A673 (cell line): ENCODE measurements at regions not wholly inside any gene's neighbourhood (a gene's known extent, or its start where the extent isn't known, plus 50 kb on each side); places are given as distances from the start of the nearest gene placed in this dataset.

Source experiments
- BruUV-seq: library from RNA; stranded (reverse); fragments of 400-500 nt; replicated peaks from 2 replicates; lab custom pipeline; 2021; lab: Mats Ljungman, UMichigan
- CTCF ChIA-PET: fragments of 300-600 bp; sonication (Branson Sonifier 250); formaldehyde crosslinking; loops from one replicate; lab custom pipeline; 2022; ENCODE audit warnings: antibody characterized with exemption; lab: Charles Lee
- POLR2A ChIA-PET: fragments of 300-600 bp; sonication (Branson Sonifier 250); formaldehyde crosslinking; loops from one replicate; lab custom pipeline; 2022; ENCODE audit warnings: antibody characterized with exemption; ENCODE audit not compliant: low non-redundant PET; lab: Charles Lee
- DNase-seq: peaks from one replicate; pipeline ENCODE4 v3.0.0-alpha.2; 2015; ENCODE audit warnings: low spot score
- H3K27ac ChIP-seq: fragments of 200-600 bp; sonication (generic); 2 replicates; pipeline ENCODE4 v1.5.1; 2016; ENCODE audit warnings: mixed run types, low read depth, mild to moderate bottlenecking, mixed read lengths, antibody characterized with exemption, low read length; ENCODE audit not compliant: poor library complexity, severe bottlenecking
- H3K27me3 ChIP-seq: fragments of 200-600 bp; sonication (generic); replicated peaks from 2 replicates; pipeline ENCODE4 v1.6.1; 2017; ENCODE audit warnings: mixed run types, low read depth, mild to moderate bottlenecking, mixed read lengths, antibody characterized with exemption, low read length; ENCODE audit not compliant: insufficient read depth, poor library complexity
- H3K36me3 ChIP-seq: fragments of 200-600 bp; sonication (generic); 2 replicates; pipeline ENCODE4 v1.6.1; 2016; ENCODE audit warnings: mixed run types, mild to moderate bottlenecking, mixed read lengths, antibody characterized with exemption, low read length; ENCODE audit not compliant: insufficient read depth, poor library complexity, severe bottlenecking
- H3K4me1 ChIP-seq: fragments of 200-600 bp; sonication (generic); 2 replicates; pipeline ENCODE4 v1.6.1; 2017; ENCODE audit warnings: mixed run types, mild to moderate bottlenecking, mixed read lengths, antibody characterized with exemption, low read length; ENCODE audit not compliant: insufficient read depth, poor library complexity, severe bottlenecking
- H3K4me3 ChIP-seq: fragments of 200-600 bp; sonication (generic); 2 replicates; pipeline ENCODE4 v1.5.1; 2016; ENCODE audit warnings: low read depth, mixed run types, mild to moderate bottlenecking, mixed read lengths, low read length; ENCODE audit not compliant: poor library complexity, severe bottlenecking
- H3K9me3 ChIP-seq: fragments of 200-600 bp; sonication (generic); 2 replicates; pipeline ENCODE4 v1.6.1; 2016; ENCODE audit warnings: mixed run types, low read depth, mild to moderate bottlenecking, mixed read lengths, antibody characterized with exemption, low read length; ENCODE audit not compliant: poor library complexity, severe bottlenecking
- CTCF ChIP-seq: fragments of 300-800, 200-600 bp; sonication (generic); conservative IDR thresholded peaks from 2 replicates; pipeline ENCODE4 v1.5.1; 2017; ENCODE audit warnings: low read depth, mild to moderate bottlenecking, antibody characterized with exemption, low read length, moderate library complexity, mixed read lengths
- EZH2 ChIP-seq: fragments of 200-600 bp; sonication (generic); IDR thresholded peaks from 2 replicates; pipeline ENCODE4 v1.6.1; 2017; ENCODE audit warnings: borderline replicate concordance, low read depth, mild to moderate bottlenecking, mixed read lengths, antibody characterized with exemption, low read length; ENCODE audit not compliant: poor library complexity, severe bottlenecking
- intact Hi-C: fragments of 100-400 bp; cut with micrococcal nuclease; formaldehyde crosslinking; loops from one replicate; pipeline ENCODE4 v1.10.0; 2022; ENCODE audit not compliant: unreplicated experiment

- Histone ChIP-seq H3K9me3 (no peaks in the 10 kb centered on the region), H3K4me3 (no peak overlapping the region), H3K4me1 (no peaks in the 10 kb centered on the region), H3K27me3 (no peaks in the 10 kb centered on the region), H3K36me3 (no peaks in the 10 kb centered on the region), H3K27ac (no peak overlapping the region)
- intact Hi-C loops = no loop called here
- POLR2A ChIA-PET = interaction anchor here (0.7 kb wide), 1 partner anchor 23 kb away, joined by 3 read pairs; no protein-coding TSS in a partner anchor
- CTCF ChIA-PET = no interaction called here
- TF ChIP-seq CTCF = no peak
- TF ChIP-seq EZH2 = no peak
- BruUV-seq = no TSS peak
- no peak for DNase-seq
Observed at GRCh38 chr3:13161771-13162535, 88.7 kb upstream of the IQSEC1 start.

DNA sequence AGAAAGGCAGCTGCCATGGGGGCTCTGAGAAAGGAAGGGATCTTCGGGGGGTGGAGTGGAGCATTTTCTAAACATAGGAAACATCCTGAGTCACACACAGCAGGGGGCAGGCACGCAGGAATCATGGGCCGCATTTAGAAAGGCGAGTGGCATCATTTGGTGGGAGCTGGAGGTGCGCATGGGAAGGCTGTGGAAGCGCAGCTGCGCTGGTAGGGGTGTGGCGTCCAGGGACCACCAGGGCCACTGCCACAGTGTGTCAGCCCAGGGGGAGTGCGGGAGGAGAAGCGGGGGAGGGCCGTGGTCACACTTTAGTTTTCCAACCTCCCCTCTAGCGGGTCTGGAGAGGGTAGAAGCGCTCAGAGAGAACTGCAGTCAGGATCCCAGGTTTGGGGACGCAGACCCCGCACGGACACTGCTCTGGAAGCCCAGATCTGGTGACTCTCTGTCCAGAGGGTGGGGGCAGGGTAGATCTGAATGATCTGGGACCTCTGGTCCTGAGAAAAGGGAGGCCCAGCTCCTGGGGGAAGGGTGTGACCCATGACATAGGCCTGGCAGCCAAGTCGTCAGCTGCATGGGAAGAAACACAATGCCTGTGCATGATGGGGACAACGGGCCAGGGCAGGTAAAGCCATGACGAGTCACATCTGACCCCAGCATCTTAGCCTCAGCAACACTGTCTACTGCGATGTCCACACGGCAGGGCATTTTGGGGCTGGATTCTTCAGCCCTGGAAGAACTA lies 88.0 kb upstream of the IQSEC1 start:
- H3K27ac ChIP-seq = no peak overlapping the region

DNA sequence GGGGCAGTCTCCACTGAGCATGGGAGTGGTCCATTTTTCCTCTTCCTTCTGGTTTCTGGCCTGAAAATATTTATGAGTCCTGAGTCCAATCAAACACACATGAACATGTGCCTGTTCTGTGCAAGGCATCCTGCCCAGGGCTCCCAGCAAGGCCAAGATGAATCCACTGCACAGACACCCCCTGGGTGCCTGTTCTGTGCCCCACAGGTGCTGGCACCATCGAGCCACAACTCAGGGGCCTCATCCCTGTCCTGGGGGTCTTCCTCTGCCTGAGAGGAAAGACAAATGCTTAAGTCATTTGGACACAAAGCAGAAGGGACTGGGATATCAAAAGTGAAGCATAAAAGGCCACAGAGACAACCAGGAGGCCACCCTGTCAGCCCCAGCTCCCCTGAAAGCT lies 87.4 kb upstream of the IQSEC1 start:
- ChIA-PET CTCF (no interaction called here), POLR2A (no interaction called here)
- Histone ChIP-seq H3K4me3 (no peak overlapping the region), H3K4me1 (no peaks in the 10 kb centered on the region), H3K27me3 (no peaks in the 10 kb centered on the region), H3K9me3 (no peaks in the 10 kb centered on the region), H3K36me3 (no peaks in the 10 kb centered on the region), H3K27ac (no peak overlapping the region)
- intact Hi-C loops = no loop called here
- BruUV-seq = no TSS peak
- no peak for TF ChIP-seq EZH2
- TF ChIP-seq CTCF = no peak
- no peak for DNase-seq

More for the DNA sequence above, 88.0 kb upstream of the IQSEC1 start:
- no peak overlapping the region for H3K4me3 ChIP-seq
- ChIA-PET POLR2A (interaction anchor here (0.7 kb wide), 1 partner anchor 23 kb away, joined by 3 read pairs; no protein-coding TSS in a partner anchor), CTCF (no interaction called here)
- no TSS peak for BruUV-seq
- DNase-seq = peak; percentile 58
- H3K4me1 ChIP-seq = no peaks in the 10 kb centered on the region
- H3K9me3 ChIP-seq = no peaks in the 10 kb centered on the region
- no peaks in the 10 kb centered on the region for H3K36me3 ChIP-seq
- H3K27me3 ChIP-seq = no peaks in the 10 kb centered on the region
- TF ChIP-seq EZH2 (no peak), CTCF (no peak)
- intact Hi-C loops = no loop called here
